Neural cell (in vitro differentiated cells): ENCODE measurements at regions not wholly inside any gene's neighbourhood (a gene's known extent, or its start where the extent isn't known, plus 50 kb on each side); places are given as distances from the start of the nearest gene placed in this dataset.

ENCODE experiments used
- H2AFZ ChIP-seq: fragments of 200-600, 300-800 bp; sonication (generic), shearing (Covaris generic); 2 replicates; pipeline ENCODE4 v1.6.0; 2014; ENCODE audit warnings: low read depth, mild to moderate bottlenecking, antibody characterized with exemption, low read length, moderate library complexity
- H3F3A ChIP-seq: fragments of 200-600 bp; shearing (Covaris generic); 2 replicates; pipeline ENCODE4 v1.6.1; 2016; ENCODE audit warnings: mild to moderate bottlenecking, moderate library complexity, mixed read lengths, antibody characterized with exemption, low read length; ENCODE audit not compliant: insufficient read depth, poor library complexity, severe bottlenecking
- H3K27ac ChIP-seq: fragments of 200-600, 300-800 bp; sonication (generic), shearing (Covaris generic); 2 replicates; pipeline ENCODE4 v1.5.1; 2014; ENCODE audit warnings: mild to moderate bottlenecking, low read length, moderate library complexity
- H3K27me3 ChIP-seq: fragments of 300-800, 200-600 bp; sonication (generic), shearing (Covaris generic); 2 replicates; pipeline ENCODE4 v1.6.0; 2014; ENCODE audit warnings: mild to moderate bottlenecking, low read depth, low read length, moderate library complexity; ENCODE audit not compliant: insufficient read depth
- H3K36me3 ChIP-seq: fragments of 300-800, 200-600 bp; sonication (generic), shearing (Covaris generic); 2 replicates; pipeline ENCODE4 v1.5.1; 2014; ENCODE audit warnings: mild to moderate bottlenecking, antibody characterized with exemption, low read length, moderate library complexity; ENCODE audit not compliant: insufficient read depth
- H3K4me2 ChIP-seq: fragments of 300-800, 200-600 bp; sonication (generic), shearing (Covaris generic); 2 replicates; pipeline ENCODE4 v1.6.0; 2014; ENCODE audit warnings: mild to moderate bottlenecking, low read length
- H3K4me3 ChIP-seq: fragments of 300-800, 200-600 bp; sonication (generic), shearing (Covaris generic); 2 replicates; pipeline ENCODE4 v1.5.1; 2014; ENCODE audit warnings: mild to moderate bottlenecking, low read length, moderate library complexity
- H3K79me2 ChIP-seq: fragments of 200-600 bp; shearing (Covaris generic); replicated peaks from 2 replicates; pipeline ENCODE4 v1.6.0; 2014; ENCODE audit warnings: mild to moderate bottlenecking, low read length, moderate library complexity; ENCODE audit not compliant: insufficient read depth
- H3K9ac ChIP-seq: fragments of 300-800, 200-600 bp; sonication (generic), shearing (Covaris generic); 2 replicates; pipeline ENCODE4 v1.6.1; 2016; ENCODE audit warnings: mild to moderate bottlenecking, low read length, mixed read lengths
- H3K9me2 ChIP-seq: fragments of 200-600 bp; shearing (Covaris generic); 2 replicates; pipeline ENCODE4 v1.6.1; 2016; ENCODE audit warnings: mild to moderate bottlenecking, low read length, mixed read lengths; ENCODE audit not compliant: insufficient read depth
- H3K9me3 ChIP-seq: fragments of 200-600, 300-800 bp; sonication (generic), shearing (Covaris generic); 2 replicates; pipeline ENCODE4 v1.6.1; 2016; ENCODE audit warnings: mild to moderate bottlenecking, mixed run types, low read length, moderate library complexity, mixed read lengths
- H4K20me1 ChIP-seq: fragments of 200-600 bp; shearing (Covaris generic); 2 replicates; pipeline ENCODE4 v1.6.1; 2016; ENCODE audit warnings: mild to moderate bottlenecking, mixed run types; ENCODE audit not compliant: insufficient read depth
- CTCF ChIP-seq: fragments of 450-650 bp; IDR thresholded peaks from 2 replicates; pipeline ENCODE4 v1.5.1; 2014; ENCODE audit warnings: antibody characterized with exemption, mild to moderate bottlenecking, moderate library complexity; ENCODE audit not compliant: poor library complexity, severe bottlenecking
- EP300 ChIP-seq: fragments of 450-650 bp; conservative IDR thresholded peaks from 2 replicates; pipeline ENCODE4 v1.6.1; 2014; ENCODE audit warnings: antibody characterized with exemption, mild to moderate bottlenecking, moderate library complexity; ENCODE audit not compliant: poor library complexity, severe bottlenecking
- EZH2 ChIP-seq: fragments of 200-600, 300-800 bp; shearing (Covaris generic), sonication (generic); IDR thresholded peaks from 2 replicates; pipeline ENCODE4 v1.6.1; 2014; ENCODE audit warnings: antibody characterized with exemption, low read length, borderline replicate concordance, mild to moderate bottlenecking; ENCODE audit not compliant: insufficient read depth, poor library complexity, severe bottlenecking
- MXI1 ChIP-seq: fragments of 450-650 bp; conservative IDR thresholded peaks from 2 replicates; pipeline ENCODE4 v1.6.1; 2014; ENCODE audit warnings: antibody characterized with exemption, mild to moderate bottlenecking; ENCODE audit not compliant: poor library complexity, severe bottlenecking
- POLR2AphosphoS5 ChIP-seq: IDR thresholded peaks from 2 replicates; pipeline ENCODE4 v1.6.1; 2012
- RAD21 ChIP-seq: fragments of 450-650 bp; conservative IDR thresholded peaks from 2 replicates; pipeline ENCODE4 v1.6.1; 2014; ENCODE audit warnings: antibody characterized with exemption, mild to moderate bottlenecking, moderate library complexity
- REST ChIP-seq: IDR thresholded peaks from 2 replicates; pipeline ENCODE4 v1.6.1; 2012; ENCODE audit warnings: borderline replicate concordance
- SMC3 ChIP-seq: fragments of 450-650 bp; conservative IDR thresholded peaks from 2 replicates; pipeline ENCODE4 v1.6.1; 2014; ENCODE audit warnings: antibody characterized with exemption, mild to moderate bottlenecking, moderate library complexity; ENCODE audit not compliant: poor library complexity
- TAF1 ChIP-seq: IDR thresholded peaks from 2 replicates; pipeline ENCODE4 v1.6.1; 2012; ENCODE audit warnings: low read depth

- Histone ChIP-seq H4K20me1 (no peaks in the 10 kb centered on the region), H3K9me3 (no peaks in the 10 kb centered on the region), H3K27me3 (no peaks in the 10 kb centered on the region), H3K9me2 (no peaks in the 10 kb centered on the region), H3K36me3 (no peaks in the 10 kb centered on the region), H3F3A (no peaks in the 10 kb centered on the region), H2AFZ (no peak overlapping the region), H3K4me2 (no peak overlapping the region), H3K4me3 (no peak overlapping the region), H3K9ac (no peak overlapping the region), H3K79me2 (no peaks in the 10 kb centered on the region), H3K27ac (no peak overlapping the region)
- TF ChIP-seq MXI1, result no peak
- no peak for TF ChIP-seq RAD21
- TF ChIP-seq EP300, result no peak
- TF ChIP-seq CTCF, result no peak
Measured at GRCh38 chr6:168972128-168972527, 281.5 kb downstream of the THBS2 start.

GRCh38 chr6:168971549-168971948 lies 282.1 kb downstream of the THBS2 start:
- no peak overlapping the region for H2AFZ ChIP-seq
- H3K9me2 ChIP-seq, result no peaks in the 10 kb centered on the region
- H3F3A ChIP-seq, result no peaks in the 10 kb centered on the region
- no peaks in the 10 kb centered on the region for H4K20me1 ChIP-seq
- H3K27ac ChIP-seq, result no peak overlapping the region
- no peaks in the 10 kb centered on the region for H3K27me3 ChIP-seq
- no peak overlapping the region for H3K4me2 ChIP-seq
- no peaks in the 10 kb centered on the region for H3K36me3 ChIP-seq
- H3K9ac ChIP-seq, result no peak overlapping the region
- no peaks in the 10 kb centered on the region for H3K9me3 ChIP-seq
- TF ChIP-seq MXI1 (no peak), POLR2AphosphoS5 (no peak), TAF1 (no peak), REST (no peak), SMC3 (no peak), RAD21 (no peak), EZH2 (no peak), EP300 (no peak), CTCF (no peak)
- no peaks in the 10 kb centered on the region for H3K79me2 ChIP-seq
- H3K4me3 ChIP-seq, result no peak overlapping the region
